ENCODE measurements at regions not wholly inside any gene's neighbourhood (a gene's known extent, or its start where the extent isn't known, plus 50 kb on each side); places are given as distances from the start of the nearest gene placed in this dataset.
"Not testable (repeated sequence)": the region's sequence is repeated elsewhere in the genome, so short reads cannot be mapped to it uniquely, and the experiment has no call there.

DNA sequence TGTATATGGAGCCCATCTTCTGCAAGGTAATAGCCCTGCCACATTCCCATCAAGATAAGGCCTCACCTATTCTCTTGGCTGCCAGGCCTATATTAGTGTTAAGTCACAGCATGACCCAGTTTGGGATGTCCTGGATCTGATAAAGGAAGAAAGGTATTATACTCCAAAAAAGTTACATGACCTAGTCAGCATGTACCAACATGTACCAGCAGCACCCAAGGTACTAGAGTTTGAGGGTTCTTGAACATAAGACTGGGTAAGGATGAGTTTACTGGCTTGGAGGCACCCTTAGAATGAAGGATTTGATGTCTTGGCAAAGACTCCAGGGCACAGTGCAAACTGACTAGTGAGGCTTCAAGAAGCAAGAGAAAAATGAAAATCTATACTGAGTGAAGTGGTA is 232.5 kb downstream of the SQOR start:
- Mint-ChIP-seq H3K4me1 (ENCODE audit: low read depth) (no peaks in the 10 kb centered on the region), H3K36me3 (ENCODE audit: insufficient read depth) (no peaks in the 10 kb centered on the region), H3K27me3 (ENCODE audit: low read depth) (no peaks in the 10 kb centered on the region), H3K9me3 (peaks cover 5% of the 10 kb centered on the region), H3K4me3 (no peak overlapping the region)
- no peak for ATAC-seq
- DNase-seq = no peak

DNA sequence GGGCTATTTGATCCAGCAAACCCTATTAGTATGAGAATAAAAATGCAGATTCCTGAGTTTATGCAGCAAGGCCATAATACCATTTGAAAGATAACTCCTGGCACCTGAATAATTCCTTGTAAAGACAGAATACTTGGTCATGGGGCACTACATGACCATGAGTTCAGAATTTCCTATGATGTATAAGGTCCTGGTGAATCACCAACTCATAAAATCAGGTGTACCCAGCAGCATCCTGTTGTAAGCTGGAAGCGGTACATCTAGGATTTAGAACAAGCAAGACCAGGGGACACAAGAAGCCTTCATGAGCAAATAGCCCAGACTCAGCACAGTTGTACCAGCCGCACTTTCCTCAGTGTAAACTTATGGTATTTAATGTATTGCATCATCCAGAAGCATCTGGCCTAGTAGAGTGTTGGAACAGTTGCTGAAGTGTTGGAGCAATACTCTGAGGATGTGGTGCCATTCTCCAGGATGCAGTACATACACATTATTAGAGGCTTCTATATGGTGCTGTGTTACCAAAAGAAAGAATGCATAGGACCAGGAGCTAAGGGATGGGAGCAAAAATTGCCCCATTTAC is 233.4 kb downstream of the SQOR start:
- Mint-ChIP-seq H3K9me3 (peaks cover 10% of the 10 kb centered on the region), H3K4me3 (no peak overlapping the region), H3K36me3 (ENCODE audit: insufficient read depth) (no peaks in the 10 kb centered on the region), H3K4me1 (ENCODE audit: low read depth) (no peaks in the 10 kb centered on the region), H3K27me3 (ENCODE audit: low read depth) (no peaks in the 10 kb centered on the region)
- DNase-seq (no peak), ATAC-seq (no peak)

DNA sequence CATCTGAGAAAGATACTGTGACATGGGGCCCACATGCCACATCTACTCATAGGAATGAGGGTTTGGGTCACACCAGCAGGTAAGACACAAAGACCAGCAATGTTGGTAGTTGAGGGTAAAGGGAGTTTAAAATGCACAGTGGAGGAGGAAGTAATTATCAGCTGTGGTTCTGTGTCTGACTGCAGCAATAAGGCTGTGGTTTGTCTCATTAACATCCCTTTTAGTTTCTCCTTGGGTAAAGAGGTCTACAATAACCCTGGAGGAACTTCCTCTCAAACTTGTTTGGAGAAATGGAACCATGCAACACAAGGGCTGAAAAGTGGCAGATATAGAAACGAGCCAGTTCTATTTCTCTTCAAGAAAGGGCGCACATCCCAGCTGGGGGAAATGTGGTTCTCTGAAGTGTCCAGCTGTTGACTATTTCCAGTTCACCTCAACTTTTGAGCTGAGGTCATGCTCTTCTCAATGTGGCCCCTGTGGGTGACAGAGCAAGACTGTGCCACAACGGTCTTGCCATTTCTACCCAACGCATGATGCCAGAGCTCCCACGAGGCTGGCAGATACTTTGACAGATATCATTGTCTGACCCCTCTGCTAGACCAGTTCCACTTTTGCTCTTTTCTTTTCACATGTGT is 234.3 kb downstream of the SQOR start:
- peaks cover 2% of the 10 kb centered on the region for H3K27me3 Mint-ChIP-seq (ENCODE audit: low read depth)
- no peaks in the 10 kb centered on the region for H3K4me1 Mint-ChIP-seq (ENCODE audit: low read depth)
- H3K36me3 Mint-ChIP-seq (ENCODE audit: insufficient read depth) = no peaks in the 10 kb centered on the region
- H3K9me3 Mint-ChIP-seq = peaks cover 10% of the 10 kb centered on the region
- no peak for DNase-seq
- ATAC-seq = no peak
- H3K4me3 Mint-ChIP-seq = no peak overlapping the region

DNA sequence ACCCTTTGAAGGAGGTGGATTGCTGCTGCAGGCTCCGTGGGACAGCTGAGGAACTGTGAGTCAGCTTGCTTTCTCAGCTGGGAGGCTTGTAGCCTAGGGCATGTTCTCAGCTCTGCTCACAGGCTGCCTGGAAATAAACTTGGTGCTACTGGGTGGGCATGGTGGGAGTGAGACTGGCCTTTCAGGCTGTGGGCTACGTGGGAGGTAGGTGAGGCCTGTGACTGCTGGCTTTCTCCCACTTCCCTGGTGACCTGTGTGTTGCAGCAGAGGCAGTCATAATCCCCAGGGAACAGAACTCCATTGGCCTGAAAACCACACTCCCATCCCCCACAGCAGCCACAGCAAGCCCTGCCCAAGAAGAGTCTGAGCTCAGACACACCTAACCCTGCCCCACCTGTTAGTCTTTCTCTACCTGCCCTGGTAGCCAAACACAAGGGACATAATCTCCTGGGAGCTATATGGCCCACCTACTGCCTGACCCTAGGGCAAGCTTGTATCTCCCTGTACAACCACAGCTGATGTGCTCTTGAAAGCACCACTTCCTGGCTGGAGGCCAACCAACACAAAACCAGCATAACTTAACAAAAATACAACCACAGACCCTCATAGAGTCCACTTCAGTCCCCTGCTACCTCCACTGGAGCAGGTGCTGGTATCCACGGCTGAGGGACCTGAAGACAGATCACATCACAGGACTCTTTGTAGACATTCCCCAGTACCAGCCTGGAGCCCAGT is 236.5 kb downstream of the SQOR start:
- Mint-ChIP-seq H3K4me3 (no peak overlapping the region), H3K36me3 (ENCODE audit: insufficient read depth) (no peaks in the 10 kb centered on the region), H3K27me3 (ENCODE audit: low read depth) (peaks cover 2% of the 10 kb centered on the region), H3K4me1 (ENCODE audit: low read depth) (no peaks in the 10 kb centered on the region), H3K9me3 (peaks cover 13% of the 10 kb centered on the region)
- DNase-seq (no peak), ATAC-seq (no peak)

DNA sequence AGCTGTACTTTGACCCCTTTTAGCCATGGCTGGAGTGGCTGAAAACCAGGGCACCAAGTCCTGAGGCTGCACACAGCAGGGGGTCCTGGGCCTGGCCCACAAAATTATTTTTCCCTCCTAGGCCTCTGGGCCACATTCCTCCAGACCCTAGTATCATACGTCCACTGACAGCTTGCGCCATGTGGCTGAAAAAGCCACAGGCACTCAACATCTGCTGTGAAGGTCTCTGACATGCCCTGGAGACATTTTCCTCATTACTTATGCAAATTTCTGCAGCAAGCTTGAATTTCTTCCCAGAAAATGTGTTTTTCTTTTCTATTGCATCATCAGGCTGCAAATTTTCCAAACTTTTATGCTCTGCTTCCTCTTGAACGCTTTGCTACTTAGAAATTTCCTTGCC is 239.0 kb downstream of the SQOR start:
- Mint-ChIP-seq H3K4me1 (ENCODE audit: low read depth) (no peaks in the 10 kb centered on the region), H3K4me3 (no peak overlapping the region), H3K36me3 (ENCODE audit: insufficient read depth) (no peaks in the 10 kb centered on the region), H3K9me3 (peaks cover 21% of the 10 kb centered on the region), H3K27me3 (ENCODE audit: low read depth) (peaks cover 2% of the 10 kb centered on the region)
- ATAC-seq (no peak), DNase-seq (no peak)

DNA sequence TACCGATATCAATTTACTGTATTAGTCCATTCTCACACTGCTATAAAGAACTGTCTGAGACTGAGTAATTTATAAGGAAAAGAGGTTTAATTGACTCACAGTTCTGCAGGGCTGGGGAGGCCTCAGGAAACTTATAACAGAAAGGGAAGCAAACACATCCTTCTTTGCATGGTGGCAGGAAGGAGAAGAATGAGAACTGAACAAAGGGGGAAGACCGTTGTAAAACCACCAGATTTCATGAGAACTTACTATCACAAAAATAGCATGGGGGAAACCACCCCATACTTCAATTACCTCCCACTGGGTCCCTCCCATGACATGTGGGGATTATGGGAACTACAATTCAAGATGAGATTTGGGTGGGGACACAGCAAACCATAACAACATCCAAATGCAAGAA is 239.7 kb downstream of the SQOR start:
- H3K4me1 Mint-ChIP-seq (ENCODE audit: low read depth); H3K36me3 Mint-ChIP-seq (ENCODE audit: insufficient read depth); H3K27me3 Mint-ChIP-seq (ENCODE audit: low read depth); H3K4me3 Mint-ChIP-seq; DNase-seq; ATAC-seq: not testable (repeated sequence)
- H3K9me3 Mint-ChIP-seq = peaks cover 21% of the 10 kb centered on the region

DNA sequence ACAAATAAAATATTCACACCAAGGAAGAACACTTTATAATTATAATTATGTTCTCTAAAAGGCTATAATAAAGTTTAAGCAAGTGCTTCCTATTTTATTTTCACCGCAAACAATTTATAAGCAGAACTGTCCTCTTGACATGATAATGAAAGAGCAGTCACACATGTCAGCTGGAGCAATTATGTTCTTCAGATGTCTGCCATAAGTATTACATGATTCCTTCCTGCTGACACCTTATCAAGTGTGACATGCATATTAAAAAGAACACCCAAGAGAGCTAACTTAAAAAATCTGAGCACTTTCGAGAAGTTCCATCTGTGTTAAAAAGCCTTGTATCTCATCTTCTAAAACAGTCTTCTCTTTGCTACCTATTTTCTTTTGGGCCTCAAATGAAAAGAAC is 249.5 kb downstream of the SQOR start:
- no peaks in the 10 kb centered on the region for H3K36me3 Mint-ChIP-seq (ENCODE audit: insufficient read depth)
- H3K27me3 Mint-ChIP-seq (ENCODE audit: low read depth) = no peaks in the 10 kb centered on the region
- no peaks in the 10 kb centered on the region for H3K4me1 Mint-ChIP-seq (ENCODE audit: low read depth)
- DNase-seq (no peak), ATAC-seq (no peak)
- no peak overlapping the region for H3K4me3 Mint-ChIP-seq
- no peaks in the 10 kb centered on the region for H3K9me3 Mint-ChIP-seq

DNA sequence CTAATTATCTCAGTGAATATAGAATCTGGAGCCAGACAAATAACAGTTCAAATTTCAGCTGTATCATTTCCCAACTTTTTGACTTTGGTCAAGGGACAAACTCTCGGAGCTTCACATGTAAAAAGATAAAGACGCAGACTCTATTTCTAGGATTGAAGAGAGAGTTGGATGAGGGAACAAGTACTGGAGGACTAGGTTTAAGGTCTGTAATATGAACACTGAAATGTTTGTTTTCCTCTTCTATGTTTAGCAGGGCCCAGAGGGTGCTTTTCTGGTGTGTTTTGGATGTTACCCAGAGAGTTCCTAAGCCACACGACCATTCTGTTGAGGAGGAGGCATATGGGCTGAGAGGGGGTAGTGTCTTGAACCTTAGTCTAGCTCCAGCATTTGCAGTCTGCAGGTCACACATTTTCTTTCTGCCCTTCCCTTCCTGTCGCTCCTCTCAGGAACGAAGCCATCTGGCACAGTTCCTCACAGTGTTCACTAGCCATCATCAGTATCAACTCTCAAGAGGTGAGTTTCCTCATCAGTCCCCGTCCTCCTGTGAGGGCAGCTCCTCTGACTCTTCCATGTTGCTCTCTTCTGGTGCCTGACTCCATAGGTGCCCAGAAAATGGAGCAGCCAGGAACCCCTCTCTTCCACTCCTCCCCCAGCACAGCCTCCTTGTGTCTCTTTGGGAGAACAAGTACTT is 250.1 kb downstream of the SQOR start:
- H3K36me3 Mint-ChIP-seq (ENCODE audit: insufficient read depth) = no peaks in the 10 kb centered on the region
- H3K4me1 Mint-ChIP-seq (ENCODE audit: low read depth) = no peaks in the 10 kb centered on the region
- H3K27me3 Mint-ChIP-seq (ENCODE audit: low read depth) = no peaks in the 10 kb centered on the region
- DNase-seq (no peak), ATAC-seq (no peak)
- H3K9me3 Mint-ChIP-seq = no peaks in the 10 kb centered on the region
- H3K4me3 Mint-ChIP-seq = no peak overlapping the region

DNA sequence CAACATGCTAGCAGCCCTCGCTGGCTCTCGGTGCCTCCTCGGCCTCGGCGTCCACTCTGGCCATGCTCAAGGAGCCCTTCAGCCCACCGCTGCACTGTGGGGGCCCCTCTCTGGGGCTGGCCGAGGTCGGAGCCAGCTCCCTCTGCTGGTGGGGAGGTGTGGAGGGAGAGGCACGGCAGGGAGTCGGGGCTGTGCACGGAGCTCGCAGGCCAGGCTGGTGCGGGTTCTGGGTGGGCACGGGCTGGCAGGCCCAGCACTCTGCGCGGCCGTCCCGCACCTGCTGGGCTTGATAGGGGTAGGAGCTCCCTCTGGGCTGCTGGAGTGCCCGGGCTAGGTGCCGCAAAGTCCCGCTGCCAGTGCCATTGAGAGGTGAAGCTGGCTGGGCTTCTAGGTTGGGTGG is 251.0 kb downstream of the SQOR start:
- Mint-ChIP-seq H3K4me1 (ENCODE audit: low read depth) (no peaks in the 10 kb centered on the region), H3K9me3 (no peaks in the 10 kb centered on the region), H3K27me3 (ENCODE audit: low read depth) (no peaks in the 10 kb centered on the region), H3K4me3 (no peak overlapping the region), H3K36me3 (ENCODE audit: insufficient read depth) (no peaks in the 10 kb centered on the region)
- ATAC-seq (no peak), DNase-seq (no peak)

DNA sequence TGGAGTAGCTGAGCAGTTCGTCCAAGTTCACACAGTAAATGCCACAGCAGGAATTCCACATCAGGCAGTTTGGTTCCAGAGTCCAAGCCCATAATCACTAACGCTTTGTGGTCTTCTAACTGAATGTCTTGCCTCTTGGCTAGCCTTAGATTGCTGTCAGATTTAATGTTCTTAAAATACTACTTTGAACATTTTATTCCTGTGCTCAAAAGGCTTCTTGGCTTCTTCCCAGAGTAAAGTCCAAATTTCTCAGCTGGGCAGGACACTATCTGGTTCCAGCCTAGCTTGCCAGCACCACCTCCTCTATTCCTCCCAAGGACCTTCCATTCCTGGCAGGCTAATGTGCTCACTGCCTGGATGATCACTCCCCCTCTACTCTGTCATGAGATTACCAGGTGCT is 256.9 kb downstream of the SQOR start:
- H3K4me3 Mint-ChIP-seq = no peak overlapping the region
- no peak for ATAC-seq
- H3K27me3 Mint-ChIP-seq (ENCODE audit: low read depth) = no peaks in the 10 kb centered on the region
- H3K4me1 Mint-ChIP-seq (ENCODE audit: low read depth) = no peaks in the 10 kb centered on the region
- H3K36me3 Mint-ChIP-seq (ENCODE audit: insufficient read depth) = no peaks in the 10 kb centered on the region
- H3K9me3 Mint-ChIP-seq = no peaks in the 10 kb centered on the region
- no peak for DNase-seq

DNA sequence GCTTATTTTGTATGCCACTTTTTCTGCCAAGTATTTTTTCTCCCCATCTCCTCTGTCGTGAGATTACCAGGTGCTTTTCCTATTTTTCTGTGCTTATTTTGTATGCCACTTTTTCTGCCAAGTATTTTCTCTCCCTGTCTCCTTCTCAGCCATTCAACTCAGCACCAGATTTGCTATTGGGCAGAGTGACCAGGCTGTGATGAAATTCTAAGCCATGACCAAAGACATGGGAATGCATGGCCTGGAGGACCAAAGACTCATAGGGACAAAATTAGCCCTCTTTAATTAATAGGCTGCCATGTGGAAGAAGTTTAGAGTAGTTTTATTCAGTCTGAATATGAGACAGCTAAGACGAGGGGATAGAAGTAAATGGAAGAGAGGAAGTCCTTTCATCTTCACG is 257.4 kb downstream of the SQOR start:
- Mint-ChIP-seq H3K9me3 (no peaks in the 10 kb centered on the region), H3K36me3 (ENCODE audit: insufficient read depth) (no peaks in the 10 kb centered on the region), H3K27me3 (ENCODE audit: low read depth) (no peaks in the 10 kb centered on the region), H3K4me1 (ENCODE audit: low read depth) (no peaks in the 10 kb centered on the region), H3K4me3 (no peak overlapping the region)
- DNase-seq (no peak), ATAC-seq (no peak)

DNA sequence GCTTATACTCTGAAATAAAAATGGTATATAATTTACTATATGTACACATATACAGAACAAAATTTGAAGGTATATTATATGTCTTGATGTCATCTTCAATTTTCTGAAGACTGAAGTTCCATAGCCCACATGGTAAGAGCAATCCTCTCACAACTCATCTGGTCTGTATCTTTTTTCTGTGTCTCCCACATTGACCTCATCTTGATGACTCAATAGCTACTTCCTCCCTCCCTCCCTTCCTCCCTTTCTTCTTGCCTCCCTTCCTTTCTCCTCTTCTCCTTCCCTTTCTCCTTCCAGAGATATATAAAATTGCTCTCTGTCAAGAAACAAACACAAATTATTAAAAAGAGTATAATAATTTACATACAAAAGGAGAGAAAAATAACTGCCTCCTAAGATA is 268.5 kb downstream of the SQOR start:
- Mint-ChIP-seq H3K36me3 (ENCODE audit: insufficient read depth) (no peaks in the 10 kb centered on the region), H3K4me3 (no peak overlapping the region), H3K4me1 (ENCODE audit: low read depth) (no peaks in the 10 kb centered on the region), H3K9me3 (no peaks in the 10 kb centered on the region), H3K27me3 (ENCODE audit: low read depth) (no peaks in the 10 kb centered on the region)
- DNase-seq (no peak), ATAC-seq (no peak)

DNA sequence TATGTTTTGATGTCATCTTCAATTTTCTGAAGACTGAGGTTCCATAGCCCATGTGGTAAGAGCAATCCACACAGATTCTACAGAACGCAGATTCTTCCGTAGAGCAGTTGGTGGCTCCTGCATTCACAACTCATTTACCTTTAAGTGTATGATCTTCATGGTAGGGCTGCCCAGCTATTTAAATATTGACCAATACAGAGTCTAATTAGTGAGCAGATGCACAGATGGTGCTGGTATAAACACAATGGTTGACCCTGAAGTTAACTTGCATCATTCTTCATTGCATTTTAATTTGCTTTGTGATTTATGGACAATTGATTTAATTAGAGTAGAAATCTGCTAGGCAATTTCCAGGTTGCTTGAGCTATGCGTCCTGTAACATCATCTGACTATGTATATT is 269.2 kb downstream of the SQOR start:
- DNase-seq = no peak
- ATAC-seq = no peak
- no peaks in the 10 kb centered on the region for H3K27me3 Mint-ChIP-seq (ENCODE audit: low read depth)
- peaks cover 7% of the 10 kb centered on the region for H3K9me3 Mint-ChIP-seq
- H3K36me3 Mint-ChIP-seq (ENCODE audit: insufficient read depth) = no peaks in the 10 kb centered on the region
- no peaks in the 10 kb centered on the region for H3K4me1 Mint-ChIP-seq (ENCODE audit: low read depth)
- no peak overlapping the region for H3K4me3 Mint-ChIP-seq

DNA sequence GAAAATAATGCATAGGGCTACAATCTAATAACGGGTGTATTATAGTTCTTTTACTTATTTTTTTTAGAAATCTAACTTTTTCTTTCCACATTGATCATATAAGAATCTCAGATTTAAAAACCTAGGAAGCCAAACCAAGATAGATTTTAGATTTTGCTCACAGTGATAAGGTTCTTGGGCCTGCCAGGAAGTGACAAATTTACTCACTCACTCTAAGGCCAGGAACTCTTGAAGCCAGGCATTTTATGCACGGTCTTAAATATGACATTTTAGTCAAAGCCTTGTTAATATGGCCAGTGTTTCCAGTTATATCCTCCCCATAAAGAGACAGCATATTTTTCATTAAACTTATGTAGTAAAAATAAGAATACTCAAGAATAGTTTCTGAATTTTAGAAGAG is 271.4 kb downstream of the SQOR start:
- no peak overlapping the region for H3K4me3 Mint-ChIP-seq
- no peaks in the 10 kb centered on the region for H3K27me3 Mint-ChIP-seq (ENCODE audit: low read depth)
- H3K36me3 Mint-ChIP-seq (ENCODE audit: insufficient read depth) = no peaks in the 10 kb centered on the region
- DNase-seq = no peak
- peaks cover 11% of the 10 kb centered on the region for H3K9me3 Mint-ChIP-seq
- no peaks in the 10 kb centered on the region for H3K4me1 Mint-ChIP-seq (ENCODE audit: low read depth)
- ATAC-seq = no peak

DNA sequence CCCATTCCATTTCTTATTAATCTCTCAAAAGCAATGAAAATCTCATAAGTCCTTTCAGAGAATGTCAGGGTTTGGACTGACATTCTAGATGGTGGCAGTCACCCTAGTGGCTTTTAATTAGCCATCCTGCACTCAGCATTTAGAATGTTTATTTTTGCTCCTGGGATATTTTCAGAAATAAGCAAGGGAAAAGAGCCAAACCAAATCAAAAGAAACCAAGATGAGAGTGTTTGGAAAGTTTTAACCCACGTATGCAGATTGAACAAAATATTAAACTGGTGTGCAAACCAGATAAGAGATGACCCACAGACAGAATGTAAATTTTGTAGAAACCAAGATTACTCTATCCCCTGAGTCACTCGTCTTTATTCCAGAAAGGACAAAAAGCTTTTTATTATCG is 275.8 kb downstream of the SQOR start:
- no peak for DNase-seq
- peaks cover 11% of the 10 kb centered on the region for H3K9me3 Mint-ChIP-seq
- H3K4me1 Mint-ChIP-seq (ENCODE audit: low read depth) = no peaks in the 10 kb centered on the region

More for the DNA sequence above, 275.8 kb downstream of the SQOR start:
- Mint-ChIP-seq H3K27me3 (ENCODE audit: low read depth) (no peaks in the 10 kb centered on the region), H3K4me3 (no peak overlapping the region), H3K36me3 (ENCODE audit: insufficient read depth) (no peaks in the 10 kb centered on the region)
- no peak for ATAC-seq

Measured in activated T-cell treated with anti-CD3 and anti-CD28 coated beads, Interleukin-2, amount 50 U/mL, for 4 hours (primary cell).